Tibial nerve (tissue), 4 donors: ENCODE measurements at regions not wholly inside any gene's neighbourhood (a gene's known extent, or its start where the extent isn't known, plus 50 kb on each side); places are given as distances from the start of the nearest gene placed in this dataset.

Experiments
- EP300 ChIP-seq, 2 donors: sonication (generic); formaldehyde crosslinking; IDR thresholded peaks; one replicate each; pipeline ENCODE4 v1.6.1; 2017; ENCODE audit warnings: antibody characterized with exemption in 2 of 2, mild to moderate bottlenecking in 1 of 2
- POLR2A ChIP-seq, 2 donors: fragments of 450-650 bp; IDR thresholded peaks; one replicate each; pipeline ENCODE4 v1.6.1; 2017; ENCODE audit warnings: antibody characterized with exemption in 2 of 2, mild to moderate bottlenecking in 2 of 2, moderate library complexity in 2 of 2
- TF ChIP-seq, protein P1 (sequence below), 5 experiments: fragments of 200-600 bp in 3 of 5; fragments of 450-650 bp in 2 of 5; sonication (generic) in 3 of 5; IDR thresholded peaks; one replicate each; pipeline ENCODE4 v1.5.1; 2016 to 2019; ENCODE audit warnings: antibody characterized with exemption in 5 of 5, mild to moderate bottlenecking in 3 of 5, moderate library complexity in 2 of 5

DNA sequence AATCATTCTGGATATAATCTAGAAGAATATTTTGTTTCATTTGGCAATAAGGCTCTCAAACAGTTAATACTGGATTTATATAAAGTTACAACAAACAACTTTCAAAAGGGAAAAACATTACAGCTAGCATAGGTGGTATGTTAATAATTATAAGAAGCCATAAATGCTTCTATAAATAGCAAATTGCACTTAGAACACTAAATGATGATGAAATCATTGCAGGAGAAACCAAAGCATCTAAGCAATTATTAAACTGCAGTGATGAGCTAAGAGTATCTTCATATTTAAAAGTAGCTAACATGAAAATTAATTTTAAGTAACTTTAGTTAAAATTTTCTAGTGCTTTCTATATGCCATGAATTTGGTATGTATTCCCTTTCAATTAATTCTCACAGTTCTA is 189.5 kb downstream of the CENPC start:
- TF ChIP-seq, protein P1, sequence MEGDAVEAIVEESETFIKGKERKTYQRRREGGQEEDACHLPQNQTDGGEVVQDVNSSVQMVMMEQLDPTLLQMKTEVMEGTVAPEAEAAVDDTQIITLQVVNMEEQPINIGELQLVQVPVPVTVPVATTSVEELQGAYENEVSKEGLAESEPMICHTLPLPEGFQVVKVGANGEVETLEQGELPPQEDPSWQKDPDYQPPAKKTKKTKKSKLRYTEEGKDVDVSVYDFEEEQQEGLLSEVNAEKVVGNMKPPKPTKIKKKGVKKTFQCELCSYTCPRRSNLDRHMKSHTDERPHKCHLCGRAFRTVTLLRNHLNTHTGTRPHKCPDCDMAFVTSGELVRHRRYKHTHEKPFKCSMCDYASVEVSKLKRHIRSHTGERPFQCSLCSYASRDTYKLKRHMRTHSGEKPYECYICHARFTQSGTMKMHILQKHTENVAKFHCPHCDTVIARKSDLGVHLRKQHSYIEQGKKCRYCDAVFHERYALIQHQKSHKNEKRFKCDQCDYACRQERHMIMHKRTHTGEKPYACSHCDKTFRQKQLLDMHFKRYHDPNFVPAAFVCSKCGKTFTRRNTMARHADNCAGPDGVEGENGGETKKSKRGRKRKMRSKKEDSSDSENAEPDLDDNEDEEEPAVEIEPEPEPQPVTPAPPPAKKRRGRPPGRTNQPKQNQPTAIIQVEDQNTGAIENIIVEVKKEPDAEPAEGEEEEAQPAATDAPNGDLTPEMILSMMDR (IDR thresholded peaks at IDR 0.05): no peak
- no peak for TF ChIP-seq POLR2A (IDR thresholded peaks at IDR 0.05)
- TF ChIP-seq EP300 (IDR thresholded peaks at IDR 0.05): no peak
